Hepatocyte (in vitro differentiated cells): ENCODE measurements at regions not wholly inside any gene's neighbourhood (a gene's known extent, or its start where the extent isn't known, plus 50 kb on each side); places are given as distances from the start of the nearest gene placed in this dataset.

Source experiments
- EZH2 ChIP-seq: fragments of 200-600 bp; sonication (generic); IDR thresholded peaks from 2 replicates; pipeline ENCODE4 v1.6.1; 2016; ENCODE audit warnings: antibody characterized with exemption, mild to moderate bottlenecking, borderline replicate concordance
- TF ChIP-seq, protein P1 (sequence below): fragments of 200-600 bp; sonication (generic); IDR thresholded peaks from 2 replicates; pipeline ENCODE4 v1.5.1; 2016; ENCODE audit warnings: antibody characterized with exemption, mild to moderate bottlenecking; ENCODE audit not compliant: poor library complexity

DNA sequence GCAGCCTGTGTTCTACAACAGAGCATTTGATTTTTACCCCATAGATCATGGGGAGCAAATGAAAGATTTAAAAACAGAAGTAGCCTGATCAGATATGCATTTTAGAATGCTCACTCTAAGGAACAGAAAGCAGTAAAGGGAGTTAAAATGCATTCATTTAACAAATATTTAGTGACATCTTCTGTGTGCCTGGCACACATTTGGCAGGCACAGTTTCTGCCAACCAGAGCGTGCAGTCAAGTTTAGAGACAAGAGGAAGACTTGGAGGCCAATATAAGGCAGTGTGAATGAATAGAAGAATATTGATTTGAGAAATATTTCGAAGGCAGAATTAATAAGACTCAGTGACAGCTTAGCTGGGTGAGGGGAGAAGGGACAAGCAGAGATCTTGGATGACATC is 210.1 kb downstream of the KDR start:
- TF ChIP-seq, protein P1, sequence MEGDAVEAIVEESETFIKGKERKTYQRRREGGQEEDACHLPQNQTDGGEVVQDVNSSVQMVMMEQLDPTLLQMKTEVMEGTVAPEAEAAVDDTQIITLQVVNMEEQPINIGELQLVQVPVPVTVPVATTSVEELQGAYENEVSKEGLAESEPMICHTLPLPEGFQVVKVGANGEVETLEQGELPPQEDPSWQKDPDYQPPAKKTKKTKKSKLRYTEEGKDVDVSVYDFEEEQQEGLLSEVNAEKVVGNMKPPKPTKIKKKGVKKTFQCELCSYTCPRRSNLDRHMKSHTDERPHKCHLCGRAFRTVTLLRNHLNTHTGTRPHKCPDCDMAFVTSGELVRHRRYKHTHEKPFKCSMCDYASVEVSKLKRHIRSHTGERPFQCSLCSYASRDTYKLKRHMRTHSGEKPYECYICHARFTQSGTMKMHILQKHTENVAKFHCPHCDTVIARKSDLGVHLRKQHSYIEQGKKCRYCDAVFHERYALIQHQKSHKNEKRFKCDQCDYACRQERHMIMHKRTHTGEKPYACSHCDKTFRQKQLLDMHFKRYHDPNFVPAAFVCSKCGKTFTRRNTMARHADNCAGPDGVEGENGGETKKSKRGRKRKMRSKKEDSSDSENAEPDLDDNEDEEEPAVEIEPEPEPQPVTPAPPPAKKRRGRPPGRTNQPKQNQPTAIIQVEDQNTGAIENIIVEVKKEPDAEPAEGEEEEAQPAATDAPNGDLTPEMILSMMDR, result no peak
- no peak for TF ChIP-seq EZH2
